ENCODE measurements at regions not wholly inside any gene's neighbourhood (a gene's known extent, or its start where the extent isn't known, plus 50 kb on each side); places are given as distances from the start of the nearest gene placed in this dataset.

DNA sequence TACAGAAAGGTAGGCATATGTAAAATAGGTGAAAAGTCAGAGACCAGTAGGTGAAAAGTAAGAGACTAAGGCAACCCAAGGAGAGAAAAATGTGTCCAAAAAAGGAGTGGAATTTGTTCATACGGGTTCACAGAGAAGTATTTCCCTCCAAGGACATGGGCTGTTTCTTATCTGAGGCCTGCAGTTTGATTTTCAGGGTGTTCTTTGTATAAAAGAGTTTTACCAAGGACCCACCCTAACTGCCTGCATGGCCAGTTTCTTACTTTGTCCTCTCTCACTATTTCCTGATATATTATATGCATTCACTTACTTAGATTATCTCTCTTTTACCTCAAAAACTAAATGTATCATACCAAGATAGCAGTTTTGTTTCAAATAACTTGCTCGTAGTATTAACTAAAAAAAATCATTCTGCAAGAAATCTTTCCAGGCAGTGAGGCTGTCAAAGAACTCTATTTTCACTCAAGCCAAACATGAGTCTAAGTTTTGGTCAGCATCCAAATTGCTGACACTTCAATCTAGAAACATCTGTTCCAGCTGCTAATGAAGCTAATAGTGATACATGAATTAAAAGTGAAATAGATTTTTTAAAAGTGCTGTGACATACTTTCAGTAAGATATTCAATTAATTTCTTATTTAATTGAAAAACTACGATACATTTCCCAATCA lies 141.4 kb upstream of the SGCG start:
- no peak for ATAC-seq
- H3K27ac ChIP-seq (ENCODE audit: low read depth, low read length) = no peak overlapping the region
- RAD21 ChIA-PET (ENCODE audit: low non-redundant PET in 1 of 2, low total read pairs in 2 of 2, uncharacterized antibody in 2 of 2, unreplicated experiment in 2 of 2) = no interaction called here

More for the DNA sequence above, 141.4 kb upstream of the SGCG start:
- intact Hi-C loops (cut with micrococcal nuclease) = no loop called here
- H3K4me3 ChIP-seq (replicated peaks in 1 of 2; ENCODE audit: low read depth in 1 of 2, low read length in 2 of 2) = no peak overlapping the region
- H3K9me3 ChIP-seq (ENCODE audit: control insufficient read depth in 1 of 2, insufficient read depth in 1 of 2, low read depth in 1 of 2, low read length in 2 of 2) = no peaks in the 10 kb centered on the region
- POLR2A ChIA-PET = no interaction called here
- BruUV-seq (replicated peaks) = no TSS peak
- no peak for DNase-seq (ENCODE audit: low read depth, low spot score)
- H2AFZ ChIP-seq (ENCODE audit: low read depth, low read length, poor library complexity, severe bottlenecking) = no peak overlapping the region
- TF ChIP-seq, protein P1, sequence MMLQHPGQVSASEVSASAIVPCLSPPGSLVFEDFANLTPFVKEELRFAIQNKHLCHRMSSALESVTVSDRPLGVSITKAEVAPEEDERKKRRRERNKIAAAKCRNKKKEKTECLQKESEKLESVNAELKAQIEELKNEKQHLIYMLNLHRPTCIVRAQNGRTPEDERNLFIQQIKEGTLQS (IDR thresholded peaks at IDR 0.05) = no peak
- TF ChIP-seq, protein P2, sequence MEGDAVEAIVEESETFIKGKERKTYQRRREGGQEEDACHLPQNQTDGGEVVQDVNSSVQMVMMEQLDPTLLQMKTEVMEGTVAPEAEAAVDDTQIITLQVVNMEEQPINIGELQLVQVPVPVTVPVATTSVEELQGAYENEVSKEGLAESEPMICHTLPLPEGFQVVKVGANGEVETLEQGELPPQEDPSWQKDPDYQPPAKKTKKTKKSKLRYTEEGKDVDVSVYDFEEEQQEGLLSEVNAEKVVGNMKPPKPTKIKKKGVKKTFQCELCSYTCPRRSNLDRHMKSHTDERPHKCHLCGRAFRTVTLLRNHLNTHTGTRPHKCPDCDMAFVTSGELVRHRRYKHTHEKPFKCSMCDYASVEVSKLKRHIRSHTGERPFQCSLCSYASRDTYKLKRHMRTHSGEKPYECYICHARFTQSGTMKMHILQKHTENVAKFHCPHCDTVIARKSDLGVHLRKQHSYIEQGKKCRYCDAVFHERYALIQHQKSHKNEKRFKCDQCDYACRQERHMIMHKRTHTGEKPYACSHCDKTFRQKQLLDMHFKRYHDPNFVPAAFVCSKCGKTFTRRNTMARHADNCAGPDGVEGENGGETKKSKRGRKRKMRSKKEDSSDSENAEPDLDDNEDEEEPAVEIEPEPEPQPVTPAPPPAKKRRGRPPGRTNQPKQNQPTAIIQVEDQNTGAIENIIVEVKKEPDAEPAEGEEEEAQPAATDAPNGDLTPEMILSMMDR (IDR thresholded peaks at IDR 0.05 in 2 of 3, conservative IDR thresholded peaks at IDR 0.05 in 1 of 3; ENCODE audit: borderline replicate concordance in 1 of 3, insufficient read depth in 1 of 3, low read depth in 2 of 3, low read length in 2 of 3) = no peak
- TF ChIP-seq ZNF274 (IDR thresholded peaks at IDR 0.05; ENCODE audit: low read depth, low read length) = no peak
- TF ChIP-seq, protein P3, sequence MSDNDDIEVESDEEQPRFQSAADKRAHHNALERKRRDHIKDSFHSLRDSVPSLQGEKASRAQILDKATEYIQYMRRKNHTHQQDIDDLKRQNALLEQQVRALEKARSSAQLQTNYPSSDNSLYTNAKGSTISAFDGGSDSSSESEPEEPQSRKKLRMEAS (IDR thresholded peaks at IDR 0.05) = no peak
- no peak for TF ChIP-seq SRF (IDR thresholded peaks at IDR 0.05; ENCODE audit: low read depth)
- TF ChIP-seq TCF7L2 (IDR thresholded peaks at IDR 0.05; ENCODE audit: borderline replicate concordance, extremely low read depth, insufficient read depth, insufficient read length) = no peak
- no peak for TF ChIP-seq ELF1 (IDR thresholded peaks at IDR 0.05; ENCODE audit: borderline replicate concordance, low read depth)
- no peak for TF ChIP-seq JUND (IDR thresholded peaks at IDR 0.05)
- no peak for TF ChIP-seq CEBPB (IDR thresholded peaks at IDR 0.05; ENCODE audit: low read depth)
- no peak for TF ChIP-seq EZH2 (IDR thresholded peaks at IDR 0.05)
- no peak for TF ChIP-seq RAD21 (IDR thresholded peaks at IDR 0.05; ENCODE audit: low read depth)
- no peak for TF ChIP-seq YY1 (IDR thresholded peaks at IDR 0.05; ENCODE audit: extremely low read depth, insufficient replicate concordance, low read depth, low read length)
- no peak for TF ChIP-seq ZFX (IDR thresholded peaks at IDR 0.05)
- TF ChIP-seq FOSL1 (IDR thresholded peaks at IDR 0.05; ENCODE audit: low read depth) = no peak
- no peaks in the 10 kb centered on the region for H3K4me1 ChIP-seq (ENCODE audit: control insufficient read depth in 1 of 2, insufficient read depth in 2 of 2, low read length in 2 of 2)
- no peaks in the 10 kb centered on the region for H3K36me3 ChIP-seq (ENCODE audit: control insufficient read depth in 1 of 2, insufficient read depth in 2 of 2, low read length in 2 of 2)
- no peak overlapping the region for H3K4me2 ChIP-seq (ENCODE audit: low read length)
- H3K27me3 ChIP-seq (ENCODE audit: insufficient read depth, low read length) = no peaks in the 10 kb centered on the region
- H3K9ac ChIP-seq (ENCODE audit: low read length) = no peak overlapping the region
- no peaks in the 10 kb centered on the region for H3K9me2 ChIP-seq (ENCODE audit: insufficient read depth)
- H3K79me2 ChIP-seq (ENCODE audit: insufficient read depth, low read length) = no peaks in the 10 kb centered on the region
- no peaks in the 10 kb centered on the region for H4K20me1 ChIP-seq (ENCODE audit: insufficient read depth)
- CTCF ChIA-PET = no interaction called here

Measured in HCT116 (cell line).